NT2/D1 (cell line): ENCODE measurements at regions not wholly inside any gene's neighbourhood (a gene's known extent, or its start where the extent isn't known, plus 50 kb on each side); places are given as distances from the start of the nearest gene placed in this dataset.

Experiments used
- SUZ12 ChIP-seq: IDR thresholded peaks from 2 replicates; pipeline ENCODE4 v1.6.1; 2011; ENCODE audit not compliant: insufficient read length, insufficient read depth; ENCODE audit errors: extremely low read depth
- YY1 ChIP-seq: IDR thresholded peaks from 2 replicates; pipeline ENCODE4 v1.6.1; 2011; ENCODE audit not compliant: insufficient read length, insufficient read depth
- ZNF274 ChIP-seq: IDR thresholded peaks from 2 replicates; pipeline ENCODE4 v1.6.1; 2011; ENCODE audit warnings: mild to moderate bottlenecking, low read depth, low read length

DNA sequence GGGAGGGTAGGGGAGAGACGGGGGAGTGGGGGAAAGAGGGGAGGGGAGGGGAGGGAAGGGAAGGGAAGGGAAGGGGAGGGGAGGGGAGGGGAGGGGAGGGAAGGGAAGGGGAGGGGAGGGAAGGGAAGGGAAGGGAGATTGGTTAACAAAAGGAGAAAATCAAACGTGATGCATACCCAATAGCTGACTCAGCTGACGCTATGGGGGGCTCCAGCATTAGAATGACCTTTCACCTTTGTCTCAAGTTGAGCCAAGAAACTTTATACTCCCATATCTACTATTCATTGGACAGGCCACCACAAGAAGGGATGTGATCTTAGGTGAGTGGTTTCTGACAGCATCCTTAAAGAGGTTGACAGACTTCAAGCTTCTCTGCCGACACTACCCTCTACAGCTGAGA, 432.8 kb upstream of the CDH5 start:
- TF ChIP-seq YY1 (no peak), ZNF274 (no peak), SUZ12 (no peak)
